ENCODE measurements at regions not wholly inside any gene's neighbourhood (a gene's known extent, or its start where the extent isn't known, plus 50 kb on each side); places are given as distances from the start of the nearest gene placed in this dataset.

GRCh38 chr22:22158965-22159364 is 85.6 kb upstream of the VPREB1 start:
- TF ChIP-seq POLR2A (IDR thresholded peaks at IDR 0.05; ENCODE audit: low read length) (no peak), GATA1 (IDR thresholded peaks at IDR 0.05; ENCODE audit: low read depth, low read length) (no peak)
